CD4-positive, alpha-beta memory T cell (primary cell): ENCODE measurements at regions not wholly inside any gene's neighbourhood (a gene's known extent, or its start where the extent isn't known, plus 50 kb on each side); places are given as distances from the start of the nearest gene placed in this dataset.

Source experiments
- CTCF ChIA-PET: fragments of 350-600 bp; sonication (Branson Sonifier 250); formaldehyde crosslinking; loops from one replicate; lab custom pipeline; 2021; ENCODE audit warnings: inconsistent platforms; ENCODE audit not compliant: partially characterized antibody; lab: Charles Lee
- POLR2A ChIA-PET: fragments of 350-600 bp; sonication (Branson Sonifier 250); formaldehyde crosslinking; loops from one replicate; lab custom pipeline; 2021; ENCODE audit not compliant: partially characterized antibody; lab: Charles Lee
- DNase-seq, 5 donors: peaks; one replicate each; pipeline versions ENCODE4 v3.0.0 to v3.0.0-alpha.2; 2020 to 2022; ENCODE audit warnings: mixed read lengths in 1 of 5
- H3K27ac ChIP-seq: one replicate; pipeline ENCODE4 v1.7.0; 2013; ENCODE audit warnings: low read depth, low read length
- H3K27me3 ChIP-seq: 2 replicates; pipeline ENCODE4 v1.7.0; 2013; ENCODE audit warnings: mild to moderate bottlenecking, low read length, moderate library complexity; ENCODE audit not compliant: insufficient read depth
- H3K36me3 ChIP-seq: 2 replicates; pipeline ENCODE4 v1.7.0; 2013; ENCODE audit warnings: mild to moderate bottlenecking, low read length, moderate library complexity; ENCODE audit not compliant: insufficient read depth
- H3K4me1 ChIP-seq: 2 replicates; pipeline ENCODE4 v1.7.0; 2013; ENCODE audit warnings: mild to moderate bottlenecking, low read length, moderate library complexity; ENCODE audit not compliant: insufficient read depth
- H3K4me3 ChIP-seq, 2 donors: one replicate each; pipeline ENCODE4 v1.7.0; 2013; ENCODE audit warnings: low read length in 2 of 2, mild to moderate bottlenecking in 1 of 2
- H3K9me3 ChIP-seq, 2 donors: one replicate each; pipeline ENCODE4 v1.7.0; 2013; ENCODE audit warnings: low read length in 2 of 2, control low read depth in 1 of 2; ENCODE audit not compliant: control insufficient read depth in 1 of 2
- H3K27ac Mint-ChIP-seq, 7 donors: one replicate each; pipeline ENCODE4 v1.8.0; 2020 to 2021; ENCODE audit warnings: mixed read lengths in 7 of 7, mild to moderate bottlenecking in 6 of 7, inconsistent platforms in 3 of 7, moderate library complexity in 3 of 7
- H3K27me3 Mint-ChIP-seq, 2 donors: one replicate each; pipeline ENCODE4 v1.8.0; 2020 to 2021; ENCODE audit warnings: mixed read lengths in 2 of 2
- H3K36me3 Mint-ChIP-seq, 2 donors: one replicate each; pipeline ENCODE4 v1.8.0; 2020 to 2021; ENCODE audit warnings: mixed read lengths in 2 of 2, inconsistent platforms in 1 of 2, mild to moderate bottlenecking in 1 of 2
- H3K4me1 Mint-ChIP-seq, 4 donors: one replicate each; pipeline ENCODE4 v1.8.0; 2020 to 2021; ENCODE audit warnings: mixed read lengths in 4 of 4, mild to moderate bottlenecking in 1 of 4
- H3K4me3 Mint-ChIP-seq, 8 donors: one replicate each; pipeline ENCODE4 v1.8.0; 2020 to 2021; ENCODE audit warnings: mixed read lengths in 8 of 8, mild to moderate bottlenecking in 7 of 8, moderate library complexity in 6 of 8, inconsistent platforms in 3 of 8
- H3K9me3 Mint-ChIP-seq, 8 donors: one replicate each; pipeline ENCODE4 v1.8.0; 2020 to 2021; ENCODE audit warnings: mixed read lengths in 8 of 8, mild to moderate bottlenecking in 5 of 8, inconsistent platforms in 3 of 8, moderate library complexity in 1 of 8
- intact Hi-C: fragments of 100-400 bp; cut with micrococcal nuclease; formaldehyde crosslinking; loops from one replicate; pipeline ENCODE4 v1.15.1; 2023

- H3K27me3 Mint-ChIP-seq, result no peaks in the 10 kb centered on the region
- POLR2A ChIA-PET, result no interaction called here
- no peak overlapping the region for H3K4me3 Mint-ChIP-seq
Measured at GRCh38 chr1:217273866-217274265, 357.0 kb downstream of the GPATCH2 start.

GRCh38 chr1:217272385-217272784, 358.5 kb downstream of the GPATCH2 start:
- H3K27ac Mint-ChIP-seq, result no peak overlapping the region
- H3K27me3 ChIP-seq, result no peaks in the 10 kb centered on the region

More at GRCh38 chr1:217273866-217274265, 357.0 kb downstream of the GPATCH2 start:
- no peak for DNase-seq
- H3K27ac ChIP-seq, result no peak overlapping the region
- H3K9me3 ChIP-seq, result no peaks in the 10 kb centered on the region
- H3K9me3 Mint-ChIP-seq, result peaks cover 0 to 6% (median 2%) of the 10 kb centered on the region in 8 donors
- intact Hi-C loops, result no loop called here
- H3K4me1 ChIP-seq, result no peaks in the 10 kb centered on the region
- H3K36me3 ChIP-seq, result no peaks in the 10 kb centered on the region
- H3K27ac Mint-ChIP-seq, result no peak overlapping the region
- no peaks in the 10 kb centered on the region for H3K4me1 Mint-ChIP-seq
- H3K36me3 Mint-ChIP-seq, result no peaks in the 10 kb centered on the region
- CTCF ChIA-PET, result no interaction called here
- no peak overlapping the region for H3K4me3 ChIP-seq
- no peaks in the 10 kb centered on the region for H3K27me3 ChIP-seq

DNA sequence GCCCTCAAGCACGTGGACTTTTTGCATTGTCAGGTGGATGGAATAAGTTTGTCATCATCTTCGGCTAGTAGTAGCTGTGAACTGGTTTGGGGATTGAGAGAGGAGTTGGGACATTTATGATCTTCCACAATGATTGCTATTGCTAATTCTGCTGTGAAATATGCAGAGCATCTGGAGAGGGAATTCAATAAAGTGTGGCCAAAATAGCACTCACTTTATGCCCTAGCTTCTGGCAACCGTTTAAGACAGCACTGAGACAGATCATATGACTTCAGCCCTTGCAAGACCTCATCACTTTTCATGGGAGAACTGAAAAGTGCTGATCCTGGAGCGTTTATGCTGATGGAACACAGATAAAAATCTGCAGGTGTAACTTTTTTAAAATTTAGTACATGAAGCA, 360.8 kb downstream of the GPATCH2 start:
- CTCF ChIA-PET, result no interaction called here

More at GRCh38 chr1:217272385-217272784, 358.5 kb downstream of the GPATCH2 start:
- Histone ChIP-seq H3K4me1 (no peaks in the 10 kb centered on the region), H3K4me3 (no peak overlapping the region), H3K9me3 (no peaks in the 10 kb centered on the region), H3K27ac (no peak overlapping the region), H3K36me3 (no peaks in the 10 kb centered on the region)
- POLR2A ChIA-PET, result no interaction called here
- H3K9me3 Mint-ChIP-seq, result peaks cover 0 to 6% (median 3%) of the 10 kb centered on the region in 8 donors
- H3K4me1 Mint-ChIP-seq, result no peaks in the 10 kb centered on the region
- intact Hi-C loops, result no loop called here
- H3K4me3 Mint-ChIP-seq, result no peak overlapping the region
- no peak for DNase-seq
- no peaks in the 10 kb centered on the region for H3K36me3 Mint-ChIP-seq
- CTCF ChIA-PET, result no interaction called here
- no peaks in the 10 kb centered on the region for H3K27me3 Mint-ChIP-seq

DNA sequence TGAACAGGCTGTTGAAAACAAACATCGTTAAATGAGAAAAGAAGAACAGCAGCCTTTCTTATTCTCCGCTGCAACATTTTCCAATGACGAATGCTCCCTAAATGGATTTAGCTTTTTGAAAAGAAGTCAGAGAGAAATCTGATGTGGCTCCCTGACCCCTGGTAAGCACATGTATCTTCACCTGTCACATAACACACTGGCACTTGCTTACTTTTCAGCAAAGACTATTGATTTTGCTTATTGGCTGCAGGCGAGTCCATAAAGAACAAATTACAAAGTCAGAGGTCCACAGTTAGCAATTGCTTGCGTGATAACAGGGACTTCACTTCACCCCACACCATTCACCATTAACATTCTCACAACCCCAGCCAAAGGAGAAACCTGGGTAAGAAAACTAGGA, 362.8 kb downstream of the GPATCH2 start:
- intact Hi-C loops, result no loop called here
- H3K27ac ChIP-seq, result no peak overlapping the region
- H3K9me3 Mint-ChIP-seq, result peaks cover 0 to 3% (median 0%) of the 10 kb centered on the region in 8 donors
- H3K27me3 Mint-ChIP-seq, result no peaks in the 10 kb centered on the region
- no peak overlapping the region for H3K27ac Mint-ChIP-seq
- POLR2A ChIA-PET, result no interaction called here
- no peaks in the 10 kb centered on the region for H3K9me3 ChIP-seq
- CTCF ChIA-PET, result no interaction called here
- H3K4me3 ChIP-seq, result no peak overlapping the region
- H3K4me1 Mint-ChIP-seq, result no peaks in the 10 kb centered on the region
- no peaks in the 10 kb centered on the region for H3K4me1 ChIP-seq
- H3K36me3 Mint-ChIP-seq, result no peaks in the 10 kb centered on the region
- H3K27me3 ChIP-seq, result no peaks in the 10 kb centered on the region
- no peaks in the 10 kb centered on the region for H3K36me3 ChIP-seq
- H3K4me3 Mint-ChIP-seq, result no peak overlapping the region
- DNase-seq, result no peak

More for the DNA sequence above, 360.8 kb downstream of the GPATCH2 start:
- Histone ChIP-seq H3K27me3 (no peaks in the 10 kb centered on the region), H3K4me3 (no peak overlapping the region), H3K9me3 (no peaks in the 10 kb centered on the region), H3K36me3 (no peaks in the 10 kb centered on the region), H3K4me1 (no peaks in the 10 kb centered on the region), H3K27ac (no peak overlapping the region)
- Mint-ChIP-seq H3K4me3 (no peak overlapping the region), H3K9me3 (peaks cover 0 to 3% (median 2%) of the 10 kb centered on the region in 8 donors), H3K36me3 (no peaks in the 10 kb centered on the region), H3K27me3 (no peaks in the 10 kb centered on the region), H3K4me1 (no peaks in the 10 kb centered on the region), H3K27ac (no peak overlapping the region)
- POLR2A ChIA-PET, result no interaction called here
- intact Hi-C loops, result no loop called here
- DNase-seq, result no peak

GRCh38 chr1:217261636-217262035, 369.3 kb downstream of the GPATCH2 start:
- H3K27me3 ChIP-seq, result no peaks in the 10 kb centered on the region
- H3K4me3 Mint-ChIP-seq, result no peak overlapping the region
- H3K9me3 Mint-ChIP-seq, result peaks cover 0 to 2% (median 0%) of the 10 kb centered on the region in 8 donors
- no peaks in the 10 kb centered on the region for H3K36me3 ChIP-seq
- intact Hi-C loops, result no loop called here
- ChIA-PET CTCF (no interaction called here), POLR2A (no interaction called here)
- no peak overlapping the region for H3K4me3 ChIP-seq
- no peaks in the 10 kb centered on the region for H3K36me3 Mint-ChIP-seq
- H3K4me1 Mint-ChIP-seq, result no peaks in the 10 kb centered on the region
- no peaks in the 10 kb centered on the region for H3K27me3 Mint-ChIP-seq
- no peak for DNase-seq
- H3K27ac ChIP-seq, result no peak overlapping the region
- no peaks in the 10 kb centered on the region for H3K9me3 ChIP-seq
- H3K4me1 ChIP-seq, result no peaks in the 10 kb centered on the region
- H3K27ac Mint-ChIP-seq, result no peak overlapping the region

DNA sequence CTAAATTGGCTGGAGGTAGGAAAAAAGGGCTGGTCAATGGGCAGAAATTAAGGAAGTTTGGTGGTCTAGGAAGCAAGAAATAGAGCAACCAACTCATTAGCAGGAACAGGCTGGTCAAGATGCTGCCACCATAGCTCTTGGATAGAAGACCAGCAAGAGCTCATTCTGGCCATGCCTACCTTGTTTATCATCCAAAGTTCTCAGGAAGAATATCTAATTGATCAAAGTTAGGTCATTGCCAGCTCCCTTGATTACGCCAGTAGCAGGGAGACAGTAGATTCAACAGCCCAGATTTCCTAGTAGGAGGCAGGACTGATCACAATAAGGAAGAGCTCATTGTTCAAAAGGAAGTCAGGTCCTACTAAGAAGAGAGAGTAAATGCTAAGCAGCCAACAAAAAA, 370.2 kb downstream of the GPATCH2 start:
- ChIA-PET POLR2A (no interaction called here), CTCF (no interaction called here)
- H3K4me1 ChIP-seq, result no peaks in the 10 kb centered on the region
- no peaks in the 10 kb centered on the region for H3K36me3 ChIP-seq
- H3K9me3 ChIP-seq, result no peaks in the 10 kb centered on the region
- intact Hi-C loops, result no loop called here
- no peaks in the 10 kb centered on the region for H3K27me3 Mint-ChIP-seq
- H3K27me3 ChIP-seq, result no peaks in the 10 kb centered on the region
- peaks cover 0 to 3% (median 0%) of the 10 kb centered on the region in 8 donors for H3K9me3 Mint-ChIP-seq
- H3K36me3 Mint-ChIP-seq, result no peaks in the 10 kb centered on the region
- no peak for DNase-seq
- no peak overlapping the region for H3K4me3 Mint-ChIP-seq
- no peak overlapping the region for H3K27ac ChIP-seq
- H3K27ac Mint-ChIP-seq, result no peak overlapping the region
- H3K4me1 Mint-ChIP-seq, result no peaks in the 10 kb centered on the region
- no peak overlapping the region for H3K4me3 ChIP-seq

GRCh38 chr1:217253985-217254384, 376.9 kb downstream of the GPATCH2 start:
- Histone ChIP-seq H3K9me3 (no peaks in the 10 kb centered on the region), H3K4me3 (no peak overlapping the region), H3K4me1 (no peaks in the 10 kb centered on the region), H3K36me3 (no peaks in the 10 kb centered on the region), H3K27ac (no peak overlapping the region), H3K27me3 (no peaks in the 10 kb centered on the region)
- intact Hi-C loops, result no loop called here
- H3K27me3 Mint-ChIP-seq, result no peaks in the 10 kb centered on the region
- no peak overlapping the region for H3K4me3 Mint-ChIP-seq
- H3K9me3 Mint-ChIP-seq, result peaks cover 0 to 8% (median 2%) of the 10 kb centered on the region in 8 donors
- DNase-seq, result no peak
- no peaks in the 10 kb centered on the region for H3K4me1 Mint-ChIP-seq
- H3K27ac Mint-ChIP-seq, result no peak overlapping the region
- H3K36me3 Mint-ChIP-seq, result no peaks in the 10 kb centered on the region
- CTCF ChIA-PET, result no interaction called here
- POLR2A ChIA-PET, result no interaction called here

GRCh38 chr1:217253351-217253750, 377.5 kb downstream of the GPATCH2 start:
- H3K9me3 ChIP-seq, result no peaks in the 10 kb centered on the region
- Mint-ChIP-seq H3K27ac (no peak overlapping the region), H3K4me1 (no peaks in the 10 kb centered on the region), H3K36me3 (no peaks in the 10 kb centered on the region), H3K9me3 (peaks cover 0 to 9% (median 2%) of the 10 kb centered on the region in 8 donors), H3K27me3 (no peaks in the 10 kb centered on the region), H3K4me3 (no peak overlapping the region)
- POLR2A ChIA-PET, result no interaction called here
- no peaks in the 10 kb centered on the region for H3K36me3 ChIP-seq
- H3K27me3 ChIP-seq, result no peaks in the 10 kb centered on the region
- H3K4me3 ChIP-seq, result no peak overlapping the region
- no peak overlapping the region for H3K27ac ChIP-seq
- intact Hi-C loops, result no loop called here
- DNase-seq, result no peak
- CTCF ChIA-PET, result no interaction called here
- H3K4me1 ChIP-seq, result no peaks in the 10 kb centered on the region
